H1 (cell line): ENCODE measurements at regions not wholly inside any gene's neighbourhood (a gene's known extent, or its start where the extent isn't known, plus 50 kb on each side); places are given as distances from the start of the nearest gene placed in this dataset.
A peak's percentile ranks its signal among the peaks of the same experiment; 100 is the strongest.

Experiments
- CTCF ChIA-PET: fragments of 300-600 bp; sonication (Branson Sonifier 250); formaldehyde crosslinking; loops from one replicate; lab custom pipeline; 2021; ENCODE audit not compliant: partially characterized antibody; lab: Charles Lee
- POLR2A ChIA-PET: fragments of 300-600 bp; sonication (Branson Sonifier 250); formaldehyde crosslinking; loops from one replicate; lab custom pipeline; 2021; ENCODE audit warnings: inconsistent platforms; ENCODE audit not compliant: partially characterized antibody; lab: Charles Lee
- DNase-seq, 2 experiments: peaks; one replicate each; pipeline versions ENCODE4 v3.0.0 to v3.0.0-alpha.2; 2010 to 2022; ENCODE audit warnings: low spot score in 2 of 2, low read depth in 1 of 2, mixed read lengths in 1 of 2
- FAIRE-seq: peaks from 2 replicates; lab custom pipeline; 2011; peaks lifted over from hg19 to GRCh38; lab: Jason Lieb, UNC
- H2AFZ ChIP-seq: 2 replicates; pipeline ENCODE4 v1.8.1; 2012; ENCODE audit warnings: low read length, inconsistent platforms
- H2AK5ac ChIP-seq: 2 replicates; pipeline ENCODE4 v1.6.1; 2013; ENCODE audit warnings: low read depth, low read length
- H2BK120ac ChIP-seq: replicated peaks from 2 replicates; pipeline ENCODE3; 2013; ENCODE audit warnings: low read depth, low read length, inconsistent platforms
- H2BK12ac ChIP-seq: 2 replicates; pipeline ENCODE4 v1.6.1; 2013; ENCODE audit warnings: low read depth, low read length
- H2BK15ac ChIP-seq: 2 replicates; pipeline ENCODE4 v1.6.1; 2013; ENCODE audit warnings: low read length
- H2BK20ac ChIP-seq: 2 replicates; pipeline ENCODE4 v1.6.1; 2013; ENCODE audit warnings: low read length
- H2BK5ac ChIP-seq: 2 replicates; pipeline ENCODE4 v1.6.1; 2013; ENCODE audit warnings: low read depth, low read length
- H3K14ac ChIP-seq: 2 replicates; pipeline ENCODE4 v1.6.1; 2013; ENCODE audit warnings: inconsistent platforms; ENCODE audit not compliant: insufficient read length
- H3K18ac ChIP-seq: 2 replicates; pipeline ENCODE4 v1.6.1; 2013; ENCODE audit warnings: low read length; ENCODE audit errors: extremely low read depth
- H3K23ac ChIP-seq: 2 replicates; pipeline ENCODE4 v1.6.1; 2013; ENCODE audit warnings: inconsistent platforms; ENCODE audit not compliant: insufficient read length
- H3K23me2 ChIP-seq: 2 replicates; pipeline ENCODE4 v1.6.1; 2013; ENCODE audit warnings: low read depth, low read length
- H3K27ac ChIP-seq: 2 replicates; pipeline ENCODE4 v1.6.1; 2011; ENCODE audit warnings: low read depth, low read length, inconsistent platforms
- H3K27me3 ChIP-seq, 4 experiments: replicated peaks in 1 of 4; 1 replicate in 1 of 4; 2 replicates in 3 of 4; pipeline versions ENCODE4 v1.6.1 to v1.8.1; 2011 to 2013; ENCODE audit warnings: low read length in 3 of 4, mild to moderate bottlenecking in 3 of 4, inconsistent platforms in 2 of 4, mixed read lengths in 2 of 4, moderate library complexity in 1 of 4; ENCODE audit not compliant: control insufficient read depth in 3 of 4, insufficient read depth in 3 of 4; ENCODE audit errors: extremely low read depth in 1 of 4
- H3K36me3 ChIP-seq, 4 experiments: 2 replicates each; pipeline versions ENCODE4 v1.6.1 to v1.8.1; 2011 to 2013; ENCODE audit warnings: mild to moderate bottlenecking in 4 of 4, low read length in 3 of 4, moderate library complexity in 2 of 4, control low read depth in 1 of 4, inconsistent platforms in 1 of 4; ENCODE audit not compliant: insufficient read depth in 4 of 4, control insufficient read depth in 2 of 4
- H3K4ac ChIP-seq: replicated peaks from 2 replicates; pipeline ENCODE3; 2013; ENCODE audit warnings: low read length, low read depth, mixed read lengths, inconsistent platforms; ENCODE audit not compliant: insufficient read length
- H3K4me1 ChIP-seq, 4 experiments: replicated peaks in 1 of 4; 1 replicate in 1 of 4; 2 replicates in 3 of 4; pipeline versions ENCODE4 v1.6.1 to v1.8.1; 2011 to 2013; ENCODE audit warnings: low read length in 3 of 4, inconsistent platforms in 2 of 4, mixed read lengths in 1 of 4; ENCODE audit not compliant: insufficient read depth in 4 of 4, control insufficient read depth in 3 of 4
- H3K4me2 ChIP-seq, 2 experiments: 2 replicates each; pipeline versions ENCODE4 v1.6.1 to v1.8.1; 2011 to 2013; ENCODE audit warnings: low read depth in 2 of 2, low read length in 2 of 2, control low read depth in 1 of 2, inconsistent platforms in 1 of 2, mild to moderate bottlenecking in 1 of 2; ENCODE audit not compliant: insufficient read depth in 1 of 2
- H3K4me3 ChIP-seq, 4 experiments: fragments of 200-600, 300-600 bp in 1 of 4; sonication (generic), shearing (Covaris generic), sonication (Bioruptor Twin) in 1 of 4; 2 replicates each; pipeline versions ENCODE4 v1.5.1 to v1.8.1; 2011 to 2016; ENCODE audit warnings: low read length in 4 of 4, low read depth in 3 of 4, control low read depth in 2 of 4, inconsistent platforms in 2 of 4, mild to moderate bottlenecking in 2 of 4, mixed read lengths in 1 of 4, moderate library complexity in 1 of 4; ENCODE audit not compliant: insufficient read depth in 2 of 4; ENCODE audit errors: extremely low read depth in 1 of 4
- H3K56ac ChIP-seq: replicated peaks from 2 replicates; pipeline ENCODE3; 2013; ENCODE audit warnings: low read depth, mild to moderate bottlenecking, mixed read lengths, low read length, inconsistent platforms; ENCODE audit not compliant: insufficient read length
- H3K79me1 ChIP-seq: 2 replicates; pipeline ENCODE4 v1.6.1; 2013; ENCODE audit warnings: low read depth, low read length, control low read depth
- H3K79me2 ChIP-seq, 2 experiments: 2 replicates each; pipeline versions ENCODE4 v1.6.1 to v1.8.1; 2012 to 2013; ENCODE audit warnings: low read length in 2 of 2, mild to moderate bottlenecking in 2 of 2, inconsistent platforms in 1 of 2; ENCODE audit not compliant: insufficient read depth in 2 of 2, control insufficient read depth in 1 of 2
- H3K9ac ChIP-seq, 4 experiments: replicated peaks in 1 of 4; 1 replicate in 1 of 4; 2 replicates in 3 of 4; pipeline versions ENCODE4 v1.6.1 to v1.8.1; 2011 to 2013; ENCODE audit warnings: low read depth in 3 of 4, low read length in 3 of 4, control low read depth in 2 of 4, mild to moderate bottlenecking in 2 of 4, moderate library complexity in 2 of 4, inconsistent platforms in 1 of 4; ENCODE audit errors: extremely low read depth in 1 of 4
- H3K9me3 ChIP-seq, 2 experiments: 2 replicates each; pipeline versions ENCODE4 v1.6.1 to v1.8.1; 2012 to 2013; ENCODE audit warnings: mild to moderate bottlenecking in 2 of 2, moderate library complexity in 2 of 2, control low read depth in 1 of 2, inconsistent platforms in 1 of 2, low read depth in 1 of 2, low read length in 1 of 2, mixed read lengths in 1 of 2; ENCODE audit not compliant: insufficient read depth in 2 of 2
- H4K20me1 ChIP-seq, 2 experiments: replicated peaks in 1 of 2; 2 replicates each; pipeline versions ENCODE3 to v1.8.1; 2011 to 2013; ENCODE audit warnings: inconsistent platforms in 2 of 2, low read length in 2 of 2, mild to moderate bottlenecking in 1 of 2; ENCODE audit not compliant: insufficient read depth in 2 of 2, control insufficient read depth in 1 of 2
- H4K5ac ChIP-seq: 2 replicates; pipeline ENCODE4 v1.6.1; 2013; ENCODE audit warnings: low read length, low read depth, mixed read lengths, inconsistent platforms; ENCODE audit not compliant: insufficient read length
- H4K8ac ChIP-seq: 2 replicates; pipeline ENCODE4 v1.8.0; 2013; ENCODE audit warnings: mild to moderate bottlenecking, moderate library complexity, low read length, inconsistent platforms; ENCODE audit not compliant: insufficient read depth; ENCODE audit errors: extremely low read depth
- H4K91ac ChIP-seq: replicated peaks from 2 replicates; pipeline ENCODE3; 2013; ENCODE audit warnings: low read length, mixed read lengths, inconsistent platforms; ENCODE audit not compliant: insufficient read length
- BRCA1 ChIP-seq: IDR thresholded peaks from 2 replicates; pipeline ENCODE4 v1.6.1; 2012; ENCODE audit warnings: low read depth, low read length, improper control_type of control experiment
- CHD1 ChIP-seq: IDR thresholded peaks from 2 replicates; pipeline ENCODE4 v1.6.1; 2012; ENCODE audit warnings: low read depth, low read length, improper control_type of control experiment
- CTCF ChIP-seq, 3 experiments: IDR thresholded peaks; 1 replicate in 2 of 3; 2 replicates in 1 of 3; pipeline versions ENCODE4 v1.5.1 to v1.6.1; 2011; ENCODE audit warnings: low read length in 3 of 3, mild to moderate bottlenecking in 3 of 3, inconsistent platforms in 2 of 3, low read depth in 1 of 3, moderate library complexity in 1 of 3; ENCODE audit not compliant: insufficient read depth in 1 of 3; ENCODE audit errors: control extremely low read depth in 1 of 3
- HDAC6 ChIP-seq: IDR thresholded peaks from one replicate; pipeline ENCODE4 v1.7.1; 2012; ENCODE audit warnings: low read depth, mild to moderate bottlenecking, inconsistent platforms, low read length, moderate library complexity
- KDM1A ChIP-seq: fragments of 200-600, 300-600 bp; sonication (generic); IDR thresholded peaks from 2 replicates; pipeline ENCODE4 v1.7.1; 2016; ENCODE audit warnings: mild to moderate bottlenecking, low read length, borderline replicate concordance
- NRF1 ChIP-seq: IDR thresholded peaks from 2 replicates; pipeline ENCODE4 v1.6.1; 2011; ENCODE audit warnings: mild to moderate bottlenecking, low read depth, low read length, improper control_type of control experiment
- RAD21 ChIP-seq, 2 experiments: IDR thresholded peaks in 1 of 2; conservative IDR thresholded peaks in 1 of 2; 2 replicates each; pipeline ENCODE4 v1.6.1; 2011; ENCODE audit warnings: low read depth in 2 of 2, low read length in 2 of 2, improper control_type of control experiment in 1 of 2, inconsistent platforms in 1 of 2, mild to moderate bottlenecking in 1 of 2, moderate library complexity in 1 of 2
- SIRT6 ChIP-seq: IDR thresholded peaks from one replicate; pipeline ENCODE4 v1.7.1; 2012; ENCODE audit warnings: low read length, inconsistent platforms
- SP4 ChIP-seq: IDR thresholded peaks from 2 replicates; pipeline ENCODE4 v1.6.1; 2012; ENCODE audit warnings: low read length, inconsistent platforms
- SUZ12 ChIP-seq: fragments of 200-600 bp; sonication (generic); IDR thresholded peaks from 2 replicates; pipeline ENCODE4 v1.6.1; 2012; ENCODE audit warnings: mild to moderate bottlenecking, inconsistent platforms, low read length, moderate library complexity, mixed read lengths
- WGBS, 2 experiments: shearing (Covaris generic) in 1 of 2; methylation state at CpG; one replicate each; pipeline versions ENCODE4 v1.1.6 to v1.1.7; 2013 to 2015; ENCODE audit warnings: low lambda C conversion rate in 2 of 2, mixed read lengths in 2 of 2, inconsistent platforms in 1 of 2, low coverage in 1 of 2, missing lambda C conversion rate in 1 of 2; ENCODE audit not compliant: insufficient replicate concordance in 2 of 2, insufficient coverage in 1 of 2, insufficient read length in 1 of 2; ENCODE audit errors: extremely low coverage in 1 of 2, missing lambda C conversion rate in 1 of 2; 5-methylcytosine and 5-hydroxymethylcytosine counted together

DNA sequence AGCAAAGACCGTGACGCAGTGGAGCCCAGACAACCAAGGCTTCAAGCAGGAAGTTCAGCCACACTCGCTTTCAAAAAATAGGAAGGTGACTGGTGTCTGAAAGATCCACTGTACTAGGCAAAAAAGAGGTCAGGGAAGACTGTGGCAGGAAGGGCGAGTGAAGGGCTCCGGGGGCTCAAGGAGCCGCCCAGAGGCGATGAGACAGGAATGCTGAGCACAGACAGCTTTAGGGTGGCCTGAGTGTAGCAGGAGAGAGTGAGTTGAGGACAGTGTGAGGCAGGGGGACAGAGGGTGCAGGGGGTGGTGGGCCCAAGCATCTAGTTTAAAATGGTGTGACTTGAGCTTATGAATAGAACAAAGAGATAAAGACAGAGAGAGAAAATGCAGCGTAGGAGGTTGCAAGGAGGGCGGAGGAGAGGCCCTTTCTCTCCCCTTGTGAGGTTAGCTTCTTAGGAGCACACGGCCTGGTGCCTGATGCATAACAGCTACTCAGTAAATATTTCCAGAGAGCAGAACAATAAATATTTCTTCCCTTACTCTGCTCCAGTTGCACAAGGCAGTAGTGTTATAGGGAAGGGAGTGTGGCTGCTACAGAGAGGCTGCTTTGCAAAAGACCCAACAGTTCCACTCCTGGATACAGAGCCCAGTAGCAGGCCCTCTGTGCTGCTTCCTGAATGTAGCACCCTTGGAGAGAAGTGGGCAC is 789.7 kb upstream of the RAB6C start:
- Histone ChIP-seq H3K4ac (peak overlapping the region; percentile 41), H3K27ac (no peak overlapping the region), H3K9me3 (no peaks in the 10 kb centered on the region), H2BK12ac (peak overlapping the region; percentile 75), H4K20me1 (no peaks in the 10 kb centered on the region), H3K23me2 (no peaks in the 10 kb centered on the region), H2BK20ac (0 out of 2 replicates have a peak overlapping the region, but pooled peaks have one; percentile 3), H3K4me3 (no peak overlapping the region), H3K4me1 (peaks cover 7 to 13% (median 10%) of the 10 kb centered on the region in 4 experiments), H2AK5ac (no peak overlapping the region), H3K36me3 (no peaks in the 10 kb centered on the region), H4K91ac (no peak overlapping the region), H3K79me1 (no peaks in the 10 kb centered on the region), H2BK5ac (peak overlapping the region; percentile 44; the same call in 1 of the 2 replicates), H3K18ac (peak overlapping the region; percentile 65; the same call in 1 of the 2 replicates), H2AFZ (no peak overlapping the region), H3K14ac (no peak overlapping the region), H2BK15ac (0 out of 2 replicates have a peak overlapping the region, but pooled peaks have one; percentile 54), H3K4me2 (no peak overlapping the region), H3K23ac (no peak overlapping the region), H4K8ac (no peak overlapping the region), H3K27me3 (peaks cover 0 to 4% (median 0%) of the 10 kb centered on the region in 4 experiments; a peak in 2 of 7 replicates), H2BK120ac (no peak overlapping the region), H4K5ac (no peak overlapping the region), H3K9ac (no peak overlapping the region), H3K56ac (no peak overlapping the region), H3K79me2 (no peaks in the 10 kb centered on the region)
- ChIA-PET POLR2A (interaction anchor here (0.7 kb wide), 1 partner anchor 128 kb away, joined by 3 read pairs; no protein-coding TSS in a partner anchor), CTCF (interaction anchor here (1.0 to 1.8 kb wide), 4 partner anchors 11 to 1011 kb away, joined by 4 to 9 read pairs (median 4); no protein-coding TSS in a partner anchor)
- DNase-seq: no peak
- no peak for FAIRE-seq
- 79% methylated on average over 10 of the region's 10 CpGs; no CpG with 5 or more reads in 1 of the 2 experiments for WGBS, 2 experiments
- TF ChIP-seq SP4 (no peak), SIRT6 (no peak), CTCF (IDR thresholded peaks at IDR 0.05; ENCODE audit: control extremely low read depth in 1 of 3, insufficient read depth in 1 of 3, low read depth in 1 of 3, low read length in 3 of 3) (peak; percentile 29 to 31 (median 30); a peak in 3 of 4 replicates), HDAC6 (no peak), KDM1A (no peak), RAD21 (IDR thresholded peaks at IDR 0.05 in 1 of 2, conservative IDR thresholded peaks at IDR 0.05 in 1 of 2; ENCODE audit: low read depth in 2 of 2, low read length in 2 of 2) (peak; percentile 35 to 49; a peak in 3 of 4 replicates), CHD1 (no peak), NRF1 (no peak), BRCA1 (no peak), SUZ12 (no peak)
